ENCODE measurements at regions not wholly inside any gene's neighbourhood (a gene's known extent, or its start where the extent isn't known, plus 50 kb on each side); places are given as distances from the start of the nearest gene placed in this dataset.
"Not testable (repeated sequence)": the region's sequence is repeated elsewhere in the genome, so short reads cannot be mapped to it uniquely, and the experiment has no call there.

DNA sequence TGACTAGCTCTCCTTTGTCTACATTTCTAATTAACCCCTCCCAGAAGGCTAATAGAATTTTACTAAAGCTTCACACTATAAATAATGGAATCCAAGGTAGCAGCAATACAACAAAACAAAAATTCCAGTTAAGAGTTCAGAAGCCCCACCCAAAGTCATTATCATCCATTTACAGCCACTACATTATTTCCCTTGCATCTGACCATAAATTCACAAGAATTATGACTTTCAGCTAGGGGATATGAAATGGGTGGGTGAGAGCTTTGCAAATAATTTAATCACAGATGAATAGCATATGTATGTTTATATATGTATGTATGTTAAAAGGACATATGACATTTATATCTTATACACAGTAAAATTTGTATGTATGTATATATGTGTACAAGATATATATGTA lies 65.3 kb upstream of the PTGDR start:
- no peak overlapping the region for H3K4me3 ChIP-seq (ENCODE audit: low read length)
- ATAC-seq: no peak
- intact Hi-C loops (cut with DNase I): no loop called here
- DNase-seq: no peak
- no peaks in the 10 kb centered on the region for H3K9me3 ChIP-seq (ENCODE audit: control insufficient read depth, low read length)
- H3K27ac ChIP-seq (ENCODE audit: low read length): no peak overlapping the region
- no peaks in the 10 kb centered on the region for H3K27me3 ChIP-seq (ENCODE audit: control insufficient read depth, insufficient read depth)
- no peaks in the 10 kb centered on the region for H3K4me1 ChIP-seq (ENCODE audit: control insufficient read depth, insufficient read depth, low read length)

DNA sequence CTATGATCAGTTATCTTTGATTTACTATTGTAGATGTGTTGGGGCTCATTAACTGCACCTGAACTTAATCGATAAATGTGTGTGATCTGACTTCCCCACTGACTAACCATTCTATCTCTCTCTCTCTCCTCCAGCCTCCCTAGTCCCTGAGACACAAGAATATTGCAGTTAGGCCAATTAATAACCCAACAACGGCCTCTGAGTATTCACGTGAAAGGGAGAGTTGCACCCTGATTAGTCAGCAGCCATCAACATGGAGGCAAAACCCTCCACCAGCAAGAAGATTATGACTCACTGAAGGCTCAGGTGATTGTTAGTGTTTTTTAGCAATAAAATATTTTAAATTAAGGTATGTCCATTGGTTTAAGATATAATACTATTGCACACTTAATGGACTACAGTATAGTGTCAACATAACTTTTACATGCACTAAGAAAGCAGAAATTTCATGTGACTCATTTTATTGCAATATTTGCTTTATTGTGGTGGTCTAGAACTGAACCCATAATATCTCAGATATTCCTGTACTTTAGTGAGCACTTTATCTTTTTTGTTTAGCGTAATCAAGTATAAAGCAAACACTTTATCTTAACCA lies 77.1 kb upstream of the PTGDR start:
- no peaks in the 10 kb centered on the region for H3K4me1 ChIP-seq (ENCODE audit: control insufficient read depth, insufficient read depth, low read length)
- ATAC-seq: no peak
- DNase-seq: no peak
- no peak overlapping the region for H3K4me3 ChIP-seq (ENCODE audit: low read length)
- intact Hi-C loops (cut with DNase I): no loop called here
- H3K27me3 ChIP-seq (ENCODE audit: control insufficient read depth, insufficient read depth): no peaks in the 10 kb centered on the region
- 90% methylated on average over 4 of the region's 4 CpGs for WGBS
- no peak overlapping the region for H3K27ac ChIP-seq (ENCODE audit: low read length)
- H3K9me3 ChIP-seq (ENCODE audit: control insufficient read depth, low read length): no peaks in the 10 kb centered on the region

DNA sequence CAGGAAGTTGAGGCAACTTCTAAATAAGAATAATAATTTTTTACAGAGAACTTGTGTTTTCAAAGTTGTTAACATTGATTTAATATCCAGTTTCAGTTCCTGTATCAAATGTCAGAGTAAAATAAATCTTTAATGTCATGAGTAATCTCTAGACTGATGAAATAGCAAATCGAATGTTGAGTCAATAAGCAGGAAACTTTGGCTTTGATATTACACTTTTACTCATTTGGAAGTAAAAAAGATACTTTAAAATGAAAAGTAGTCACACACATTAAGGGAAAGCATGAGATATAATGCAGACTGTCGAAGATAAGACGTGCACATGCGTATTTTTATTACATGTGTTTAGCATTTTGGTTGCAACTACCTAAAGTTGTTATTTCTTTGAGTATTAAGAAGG lies 78.2 kb upstream of the PTGDR start:
- intact Hi-C loops (cut with DNase I): no loop called here
- no peak for DNase-seq
- no peak overlapping the region for H3K27ac ChIP-seq (ENCODE audit: low read length)
- H3K27me3 ChIP-seq (ENCODE audit: control insufficient read depth, insufficient read depth): no peaks in the 10 kb centered on the region
- H3K4me1 ChIP-seq (ENCODE audit: control insufficient read depth, insufficient read depth, low read length): no peaks in the 10 kb centered on the region
- no peak for ATAC-seq
- H3K4me3 ChIP-seq (ENCODE audit: low read length): no peak overlapping the region
- no peaks in the 10 kb centered on the region for H3K9me3 ChIP-seq (ENCODE audit: control insufficient read depth, low read length)
- 71% methylated on average over 4 of the region's 4 CpGs for WGBS

DNA sequence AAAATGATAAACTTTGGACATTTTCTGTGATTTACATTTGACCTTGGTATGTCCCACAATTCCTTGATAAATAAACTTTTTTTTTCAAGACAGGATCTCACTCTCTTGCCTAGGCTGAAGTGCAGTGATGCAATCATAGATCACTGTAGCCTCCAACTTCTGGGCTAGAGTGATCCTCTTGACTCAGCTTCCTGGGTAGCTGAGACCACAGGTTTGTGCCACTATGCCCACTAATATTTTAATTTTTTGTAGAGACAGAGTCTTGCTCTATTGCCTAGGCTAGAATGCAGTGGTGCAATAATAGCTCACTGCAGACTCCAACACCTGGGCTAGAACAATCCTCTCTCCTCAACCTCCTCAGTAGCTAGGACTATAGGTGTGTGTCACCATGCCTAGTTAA lies 79.1 kb upstream of the PTGDR start:
- no peak overlapping the region for H3K4me3 ChIP-seq (ENCODE audit: low read length)
- no peak overlapping the region for H3K27ac ChIP-seq (ENCODE audit: low read length)
- H3K4me1 ChIP-seq (ENCODE audit: control insufficient read depth, insufficient read depth, low read length): no peaks in the 10 kb centered on the region
- H3K27me3 ChIP-seq (ENCODE audit: control insufficient read depth, insufficient read depth): no peaks in the 10 kb centered on the region
- DNase-seq (no peak), ATAC-seq (no peak)
- intact Hi-C loops (cut with DNase I): no loop called here
- no peaks in the 10 kb centered on the region for H3K9me3 ChIP-seq (ENCODE audit: control insufficient read depth, low read length)

- Histone ChIP-seq H3K27me3 (ENCODE audit: control insufficient read depth, insufficient read depth) (no peaks in the 10 kb centered on the region), H3K4me3 (ENCODE audit: low read length) (no peak overlapping the region), H3K4me1 (ENCODE audit: control insufficient read depth, insufficient read depth, low read length) (no peaks in the 10 kb centered on the region), H3K27ac (ENCODE audit: low read length) (no peak overlapping the region), H3K9me3 (ENCODE audit: control insufficient read depth, low read length) (no peaks in the 10 kb centered on the region)
- WGBS: 66% methylated on average over 3 of the region's 3 CpGs
- ATAC-seq (no peak), DNase-seq (no peak)
- intact Hi-C loops (cut with DNase I): no loop called here
These were observed 82.3 kb upstream of the PTGDR start for GRCh38 chr14:52185178-52185577.

GRCh38 chr14:52182853-52183252 lies 84.6 kb upstream of the PTGDR start:
- Histone ChIP-seq H3K4me1 (ENCODE audit: control insufficient read depth, insufficient read depth, low read length) (no peaks in the 10 kb centered on the region), H3K9me3 (ENCODE audit: control insufficient read depth, low read length) (no peaks in the 10 kb centered on the region), H3K27ac (ENCODE audit: low read length) (no peak overlapping the region), H3K4me3 (ENCODE audit: low read length) (no peak overlapping the region), H3K27me3 (ENCODE audit: control insufficient read depth, insufficient read depth) (no peaks in the 10 kb centered on the region)
- DNase-seq (no peak), ATAC-seq (no peak)
- intact Hi-C loops (cut with DNase I): no loop called here
- whole genome bisulfite sequencing: 53% methylated on average over 2 of the region's 2 CpGs

GRCh38 chr14:52179141-52179790 lies 88.2 kb upstream of the PTGDR start:
- ATAC-seq: no peak
- DNase-seq: no peak
- no peaks in the 10 kb centered on the region for H3K9me3 ChIP-seq (ENCODE audit: control insufficient read depth, low read length)
- no peak overlapping the region for H3K4me3 ChIP-seq (ENCODE audit: low read length)
- WGBS: 74% methylated on average over 6 of the region's 6 CpGs
- no peak overlapping the region for H3K27ac ChIP-seq (ENCODE audit: low read length)
- H3K4me1 ChIP-seq (ENCODE audit: control insufficient read depth, insufficient read depth, low read length): no peaks in the 10 kb centered on the region
- no peaks in the 10 kb centered on the region for H3K27me3 ChIP-seq (ENCODE audit: control insufficient read depth, insufficient read depth)
- intact Hi-C loops (cut with DNase I): no loop called here

DNA sequence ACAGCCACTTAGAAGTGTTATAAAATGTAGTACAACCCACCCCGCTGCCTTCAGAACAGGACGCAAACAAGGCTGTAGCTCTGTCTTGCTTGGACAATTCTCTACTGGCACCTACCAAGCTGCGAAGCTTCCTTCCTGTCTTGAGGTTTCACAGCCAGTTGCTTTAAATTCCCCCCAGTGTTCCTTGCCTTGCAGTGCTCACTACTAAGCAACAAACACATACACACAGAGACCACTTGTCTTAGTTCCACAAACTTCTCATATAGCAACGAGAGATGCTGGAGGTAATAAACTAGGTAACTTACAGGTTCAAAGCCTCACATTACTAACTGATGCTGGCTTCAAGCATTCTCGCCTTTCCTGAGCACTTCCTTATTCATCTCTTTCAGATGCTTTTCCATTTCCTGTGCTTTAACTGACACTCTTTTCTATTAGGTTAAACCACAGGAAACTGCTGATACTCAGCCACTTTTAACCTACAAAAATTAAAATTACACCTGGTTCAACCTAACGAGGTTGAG lies 91.5 kb upstream of the PTGDR start:
- H3K9me3 ChIP-seq (ENCODE audit: control insufficient read depth, low read length): no peaks in the 10 kb centered on the region
- no peak overlapping the region for H3K4me3 ChIP-seq (ENCODE audit: low read length)
- H3K27me3 ChIP-seq (ENCODE audit: control insufficient read depth, insufficient read depth): no peaks in the 10 kb centered on the region
- intact Hi-C loops (cut with DNase I): no loop called here
- ATAC-seq (no peak), DNase-seq (no peak)
- 62% methylated on average over 6 of the region's 6 CpGs for WGBS
- no peaks in the 10 kb centered on the region for H3K4me1 ChIP-seq (ENCODE audit: control insufficient read depth, insufficient read depth, low read length)
- H3K27ac ChIP-seq (ENCODE audit: low read length): no peak overlapping the region

GRCh38 chr14:52171932-52172331 lies 95.6 kb upstream of the PTGDR start:
- 93% methylated on average over 1 of the region's 1 CpG for WGBS
- DNase-seq: not testable (repeated sequence)

DNA sequence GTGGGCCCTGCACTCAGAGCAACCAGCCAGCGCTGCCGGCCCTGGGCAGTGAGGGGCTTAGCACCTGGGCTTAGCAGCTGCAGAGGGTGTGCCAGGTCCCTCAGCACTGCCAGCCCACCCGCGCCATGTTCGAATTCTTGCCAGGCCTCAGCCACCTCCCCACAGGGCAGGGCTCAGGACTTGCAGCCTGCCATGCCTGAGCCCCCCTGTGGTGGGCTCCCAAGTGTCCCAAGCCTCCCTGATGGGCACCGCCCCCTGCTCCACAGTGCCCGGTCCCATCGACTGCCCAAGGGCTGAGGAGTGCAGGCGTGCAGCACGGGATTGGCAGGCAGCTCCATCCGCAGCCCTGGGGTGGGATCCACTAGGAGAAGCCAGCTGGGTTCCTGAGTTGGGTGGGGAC lies 98.0 kb upstream of the NID2 start:
- H3K4me3 ChIP-seq (ENCODE audit: low read length): no peak overlapping the region
- WGBS: 96% methylated on average over 11 of the region's 11 CpGs
- DNase-seq (no peak), ATAC-seq (no peak)
- H3K27me3 ChIP-seq (ENCODE audit: control insufficient read depth, insufficient read depth): no peaks in the 10 kb centered on the region
- intact Hi-C loops (cut with DNase I): no loop called here
- H3K4me1 ChIP-seq (ENCODE audit: control insufficient read depth, insufficient read depth, low read length): no peaks in the 10 kb centered on the region
- H3K27ac ChIP-seq (ENCODE audit: low read length): no peak overlapping the region
- H3K9me3 ChIP-seq (ENCODE audit: control insufficient read depth, low read length): peaks cover 1% of the 10 kb centered on the region

More at GRCh38 chr14:52171932-52172331, 95.6 kb upstream of the PTGDR start:
- intact Hi-C loops (cut with DNase I); ATAC-seq; H3K27ac ChIP-seq (ENCODE audit: low read length); H3K9me3 ChIP-seq (ENCODE audit: control insufficient read depth, low read length); H3K27me3 ChIP-seq (ENCODE audit: control insufficient read depth, insufficient read depth); H3K4me1 ChIP-seq (ENCODE audit: control insufficient read depth, insufficient read depth, low read length); H3K4me3 ChIP-seq (ENCODE audit: low read length): not testable (repeated sequence)

GRCh38 chr14:52155651-52156213 lies 86.9 kb upstream of the NID2 start:
- no peaks in the 10 kb centered on the region for H3K27me3 ChIP-seq (ENCODE audit: control insufficient read depth, insufficient read depth)
- H3K4me3 ChIP-seq (ENCODE audit: low read length): no peak overlapping the region
- ATAC-seq: no peak
- no peak overlapping the region for H3K27ac ChIP-seq (ENCODE audit: low read length)
- H3K4me1 ChIP-seq (ENCODE audit: control insufficient read depth, insufficient read depth, low read length): no peaks in the 10 kb centered on the region
- H3K9me3 ChIP-seq (ENCODE audit: control insufficient read depth, low read length): no peaks in the 10 kb centered on the region
- intact Hi-C loops (cut with DNase I): no loop called here
- no peak for DNase-seq
- WGBS: 95% methylated on average over 24 of the region's 24 CpGs

All from right cardiac atrium (tissue), 5 donors.